GM12878 (cell line): ENCODE measurements at regions not wholly inside any gene's neighbourhood (a gene's known extent, or its start where the extent isn't known, plus 50 kb on each side); places are given as distances from the start of the nearest gene placed in this dataset.

Experiments
- ATAC-seq: fragments of 200-7000 bp; cut with Tn5 transposase; 3 replicates; pipeline ENCODE4 v1.9.1; 2020; ENCODE audit warnings: mild to moderate bottlenecking, moderate library complexity
- BruUV-seq: library from RNA; stranded (reverse); fragments of 400-500 nt; replicated peaks from 2 replicates; lab custom pipeline; 2021; lab: Mats Ljungman, UMichigan
- CTCF ChIA-PET: fragments of 300-600 bp; sonication (Branson Sonifier 250); formaldehyde crosslinking; extraction: SDS; loops from one replicate; lab custom pipeline; 2021; ENCODE audit warnings: inconsistent platforms; lab: Yijun Ruan, JAX
- POLR2A ChIA-PET: fragments of 350-600 bp; formaldehyde crosslinking; extraction: SDS; loops from one replicate; lab custom pipeline; 2021; ENCODE audit warnings: inconsistent platforms; lab: Charles Lee
- RAD21 ChIA-PET: fragments of 300-600 bp; sonication (Branson Sonifier 250); formaldehyde crosslinking; loops from one replicate; lab custom pipeline; 2023; ENCODE audit warnings: antibody characterized with exemption; ENCODE audit not compliant: unreplicated experiment; lab: Charles Lee
- SMC1A ChIA-PET: fragments of 300-600 bp; sonication (Branson Sonifier 250); formaldehyde crosslinking; loops from one replicate; lab custom pipeline; 2023; ENCODE audit not compliant: unreplicated experiment, uncharacterized antibody; lab: Charles Lee
- DNase-seq: peaks from one replicate; pipeline ENCODE4 v3.0.0-alpha.2; 2011; ENCODE audit warnings: low read depth, low spot score
- FAIRE-seq: peaks from 3 replicates; lab custom pipeline; 2011; peaks lifted over from hg19 to GRCh38; lab: Jason Lieb, UNC
- H2AFZ ChIP-seq: 2 replicates; pipeline ENCODE4 v1.6.0; 2011; ENCODE audit warnings: low read depth, low read length, control low read depth; ENCODE audit not compliant: control insufficient read depth
- H3K27ac ChIP-seq: 2 replicates; pipeline ENCODE4 v1.5.1; 2011; ENCODE audit warnings: control low read depth; ENCODE audit not compliant: control insufficient read depth, insufficient read depth
- H3K27me3 ChIP-seq, 2 experiments: replicated peaks in 1 of 2; 2 replicates each; pipeline versions ENCODE4 v1.6.0 to v1.6.1; 2011; ENCODE audit warnings: low read length in 1 of 2; ENCODE audit not compliant: control insufficient read depth in 2 of 2, insufficient read depth in 2 of 2
- H3K36me3 ChIP-seq, 2 experiments: 2 replicates each; pipeline ENCODE4 v1.5.1; 2011; ENCODE audit warnings: low read length in 1 of 2; ENCODE audit not compliant: control insufficient read depth in 2 of 2, insufficient read depth in 2 of 2
- H3K4me1 ChIP-seq: 2 replicates; pipeline ENCODE4 v1.6.1; 2011; ENCODE audit warnings: mild to moderate bottlenecking, low read length, moderate library complexity, mixed read lengths; ENCODE audit not compliant: control insufficient read depth, insufficient read depth
- H3K4me2 ChIP-seq: 2 replicates; pipeline ENCODE4 v1.6.0; 2011; ENCODE audit warnings: control low read depth; ENCODE audit not compliant: control insufficient read depth, insufficient read depth
- H3K4me3 ChIP-seq: fragments of 200-600 bp; sonication (generic); 2 replicates; pipeline ENCODE4 v1.5.1; 2016
- H3K79me2 ChIP-seq: 2 replicates; pipeline ENCODE4 v1.6.0; 2011; ENCODE audit warnings: low read length; ENCODE audit not compliant: control insufficient read depth, insufficient read depth
- H3K9ac ChIP-seq: 2 replicates; pipeline ENCODE4 v1.8.0; 2011; ENCODE audit warnings: low read length, control low read depth, mixed read lengths; ENCODE audit not compliant: control insufficient read depth, insufficient read depth
- H3K9me3 ChIP-seq: replicated peaks from 3 replicates; pipeline ENCODE4 v1.5.1; 2011; ENCODE audit warnings: mild to moderate bottlenecking, low read length; ENCODE audit not compliant: control insufficient read depth, insufficient read depth
- H4K20me1 ChIP-seq: 2 replicates; pipeline ENCODE4 v1.6.0; 2011; ENCODE audit not compliant: control insufficient read depth, insufficient read depth
- CBX5 ChIP-seq: sonication (generic); IDR thresholded peaks from 2 replicates; pipeline ENCODE4 v1.6.1; 2016; ENCODE audit warnings: low read depth, moderate library complexity, mild to moderate bottlenecking, inconsistent platforms
- ETV6 ChIP-seq, 2 experiments: fragments of 450-650 bp in 1 of 2; IDR thresholded peaks in 1 of 2; conservative IDR thresholded peaks in 1 of 2; 2 replicates each; pipeline ENCODE4 v1.6.1; 2014; ENCODE audit warnings: antibody characterized with exemption in 1 of 2, borderline replicate concordance in 1 of 2, low read depth in 1 of 2, mild to moderate bottlenecking in 1 of 2, moderate library complexity in 1 of 2
- HDAC2 ChIP-seq: fragments of 200-600 bp; sonication (generic); IDR thresholded peaks from 2 replicates; pipeline ENCODE4 v1.6.1; 2017
- KLF5 ChIP-seq: fragments of 450-650 bp; IDR thresholded peaks from 2 replicates; pipeline ENCODE4 v1.6.1; 2014; ENCODE audit warnings: mild to moderate bottlenecking; ENCODE audit not compliant: partially characterized antibody
- NFXL1 ChIP-seq: fragments of 450-650 bp; IDR thresholded peaks from 2 replicates; pipeline ENCODE4 v1.6.1; 2017; ENCODE audit warnings: antibody characterized with exemption, mild to moderate bottlenecking, borderline replicate concordance
- NR2C1 ChIP-seq: fragments of 450-650 bp; IDR thresholded peaks from 2 replicates; pipeline ENCODE4 v1.6.1; 2017; ENCODE audit warnings: antibody characterized with exemption, mild to moderate bottlenecking, moderate library complexity
- NR2F1 ChIP-seq: fragments of 450-650 bp; conservative IDR thresholded peaks from 2 replicates; pipeline ENCODE4 v1.6.1; 2017; ENCODE audit warnings: mild to moderate bottlenecking
- NRF1 ChIP-seq: conservative IDR thresholded peaks from 2 replicates; pipeline ENCODE4 v1.6.1; 2011; ENCODE audit warnings: mild to moderate bottlenecking, low read depth, low read length, improper control_type of control experiment
- POLR2A ChIP-seq: IDR thresholded peaks from 2 replicates; pipeline ENCODE4 v1.6.1; 2011; ENCODE audit warnings: low read depth, mild to moderate bottlenecking, low read length
- STAT3 ChIP-seq: IDR thresholded peaks from 2 replicates; pipeline ENCODE4 v1.6.1; 2011; ENCODE audit warnings: low read depth, low read length, improper control_type of control experiment
- SUZ12 ChIP-seq: fragments of 200-600 bp; sonication (generic); IDR thresholded peaks from one replicate; pipeline ENCODE4 v1.6.1; 2018; ENCODE audit warnings: antibody characterized with exemption, mild to moderate bottlenecking; ENCODE audit not compliant: unreplicated experiment
- ZNF207 ChIP-seq: fragments of 450-650 bp; IDR thresholded peaks from 2 replicates; pipeline ENCODE4 v1.6.1; 2014; ENCODE audit warnings: antibody characterized with exemption, mild to moderate bottlenecking, borderline replicate concordance
- ZSCAN29 ChIP-seq: fragments of 450-650 bp; IDR thresholded peaks from 2 replicates; pipeline ENCODE4 v1.6.1; 2017; ENCODE audit warnings: mild to moderate bottlenecking, moderate library complexity
- WGBS: methylation state at CpG from one replicate; pipeline ENCODE4 v1.1.6; 2016; ENCODE audit warnings: low lambda C conversion rate; ENCODE audit not compliant: insufficient replicate concordance, insufficient coverage; ENCODE audit errors: missing lambda C conversion rate; 5-methylcytosine and 5-hydroxymethylcytosine counted together
- in situ Hi-C: fragments of 300-500 bp; cut with MboI; formaldehyde crosslinking; loops from 9 replicates; pipeline ENCODE4 v1.14.3; 2018; ENCODE audit warnings: mixed read lengths
- intact Hi-C: fragments of 100-400 bp; cut with micrococcal nuclease; formaldehyde crosslinking; loops from one replicate; pipeline ENCODE4 v1.14.2; 2022; ENCODE audit not compliant: unreplicated experiment
- TF ChIP-seq, protein P1 (sequence below): fragments of 450-650 bp; IDR thresholded peaks from 2 replicates; pipeline ENCODE4 v1.6.1; 2017; ENCODE audit warnings: borderline replicate concordance
- TF ChIP-seq, protein P2 (sequence below): fragments of 450-650 bp; IDR thresholded peaks from 2 replicates; pipeline ENCODE4 v1.6.1; 2014; ENCODE audit warnings: mild to moderate bottlenecking
- TF ChIP-seq, protein P3 (sequence below): fragments of 450-650 bp; formaldehyde crosslinking; IDR thresholded peaks from 2 replicates; pipeline ENCODE4 v1.5.0; 2022; ENCODE audit warnings: mild to moderate bottlenecking, missing genetic modification characterization
- TF ChIP-seq, protein P4 (sequence below): fragments of 450-650 bp; IDR thresholded peaks from 2 replicates; pipeline ENCODE4 v1.6.1; 2017; ENCODE audit warnings: antibody characterized with exemption, mild to moderate bottlenecking, moderate library complexity

DNA sequence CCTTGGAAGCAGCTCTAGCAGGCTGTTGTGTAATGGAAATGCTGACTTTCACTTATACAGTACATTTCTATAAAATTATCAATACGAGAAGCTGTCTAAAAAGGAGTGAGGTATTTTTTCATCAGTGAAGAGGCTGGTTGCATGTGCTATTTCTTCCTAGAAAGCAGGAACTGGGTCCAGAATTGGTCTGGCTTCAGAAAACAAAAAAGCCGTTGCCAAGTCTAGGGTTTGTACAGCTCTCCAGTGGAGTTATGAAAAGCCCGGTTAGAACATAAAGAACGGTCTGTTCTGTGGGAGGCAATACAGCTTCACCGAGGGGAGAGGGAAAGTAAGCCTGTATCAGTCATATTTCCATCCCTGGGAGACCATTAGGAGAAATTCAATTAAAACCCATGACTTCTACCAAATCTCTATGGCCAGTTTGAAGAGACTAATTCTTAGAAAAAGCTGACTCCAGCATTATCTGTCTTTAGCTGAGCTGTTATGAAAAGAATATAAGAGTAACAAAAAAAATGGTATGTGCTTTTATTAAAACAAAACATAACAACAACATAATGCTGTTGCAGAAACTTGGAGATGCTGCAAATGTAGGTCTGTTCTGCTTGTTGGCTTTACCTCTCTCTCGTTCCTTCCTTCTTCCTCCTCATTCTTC, 217.0 kb downstream of the CMPK2 start:
- 27% methylated on average over 6 of the region's 6 CpGs for WGBS
- ChIA-PET SMC1A (no interaction called here), CTCF (interaction anchor here (1.0 kb wide), 1 partner anchor 182 kb away, joined by 3 read pairs; no protein-coding TSS in a partner anchor), RAD21 (no interaction called here), POLR2A (no interaction called here)
- DNase-seq (no peak), ATAC-seq (no peak), FAIRE-seq (no peak)
- Histone ChIP-seq H3K27me3 (no peaks in the 10 kb centered on the region), H3K79me2 (no peaks in the 10 kb centered on the region), H2AFZ (no peak overlapping the region), H3K9me3 (no peaks in the 10 kb centered on the region), H3K4me3 (no peak overlapping the region), H3K36me3 (no peaks in the 10 kb centered on the region), H3K27ac (no peak overlapping the region), H4K20me1 (no peaks in the 10 kb centered on the region), H3K4me1 (no peaks in the 10 kb centered on the region), H3K9ac (no peak overlapping the region), H3K4me2 (no peak overlapping the region)
- intact Hi-C loops (no loop called here), in situ Hi-C loops (no loop called here)
- BruUV-seq = no TSS peak
- TF ChIP-seq HDAC2 (no peak), NFXL1 (no peak), ZSCAN29 (no peak), POLR2A (no peak), ETV6 (conservative IDR thresholded peaks at IDR 0.05 in 1 of 2, IDR thresholded peaks at IDR 0.05 in 1 of 2; ENCODE audit: borderline replicate concordance in 1 of 2, low read depth in 1 of 2) (no peak), NR2F1 (no peak), ZNF207 (no peak), STAT3 (no peak), NR2C1 (no peak), NRF1 (no peak), KLF5 (no peak), CBX5 (no peak), SUZ12 (no peak)
- TF ChIP-seq, protein P1, sequence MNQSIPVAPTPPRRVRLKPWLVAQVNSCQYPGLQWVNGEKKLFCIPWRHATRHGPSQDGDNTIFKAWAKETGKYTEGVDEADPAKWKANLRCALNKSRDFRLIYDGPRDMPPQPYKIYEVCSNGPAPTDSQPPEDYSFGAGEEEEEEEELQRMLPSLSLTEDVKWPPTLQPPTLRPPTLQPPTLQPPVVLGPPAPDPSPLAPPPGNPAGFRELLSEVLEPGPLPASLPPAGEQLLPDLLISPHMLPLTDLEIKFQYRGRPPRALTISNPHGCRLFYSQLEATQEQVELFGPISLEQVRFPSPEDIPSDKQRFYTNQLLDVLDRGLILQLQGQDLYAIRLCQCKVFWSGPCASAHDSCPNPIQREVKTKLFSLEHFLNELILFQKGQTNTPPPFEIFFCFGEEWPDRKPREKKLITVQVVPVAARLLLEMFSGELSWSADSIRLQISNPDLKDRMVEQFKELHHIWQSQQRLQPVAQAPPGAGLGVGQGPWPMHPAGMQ = no peak
- TF ChIP-seq, protein P2, sequence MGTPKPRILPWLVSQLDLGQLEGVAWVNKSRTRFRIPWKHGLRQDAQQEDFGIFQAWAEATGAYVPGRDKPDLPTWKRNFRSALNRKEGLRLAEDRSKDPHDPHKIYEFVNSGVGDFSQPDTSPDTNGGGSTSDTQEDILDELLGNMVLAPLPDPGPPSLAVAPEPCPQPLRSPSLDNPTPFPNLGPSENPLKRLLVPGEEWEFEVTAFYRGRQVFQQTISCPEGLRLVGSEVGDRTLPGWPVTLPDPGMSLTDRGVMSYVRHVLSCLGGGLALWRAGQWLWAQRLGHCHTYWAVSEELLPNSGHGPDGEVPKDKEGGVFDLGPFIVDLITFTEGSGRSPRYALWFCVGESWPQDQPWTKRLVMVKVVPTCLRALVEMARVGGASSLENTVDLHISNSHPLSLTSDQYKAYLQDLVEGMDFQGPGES = no peak
- TF ChIP-seq, protein P3, sequence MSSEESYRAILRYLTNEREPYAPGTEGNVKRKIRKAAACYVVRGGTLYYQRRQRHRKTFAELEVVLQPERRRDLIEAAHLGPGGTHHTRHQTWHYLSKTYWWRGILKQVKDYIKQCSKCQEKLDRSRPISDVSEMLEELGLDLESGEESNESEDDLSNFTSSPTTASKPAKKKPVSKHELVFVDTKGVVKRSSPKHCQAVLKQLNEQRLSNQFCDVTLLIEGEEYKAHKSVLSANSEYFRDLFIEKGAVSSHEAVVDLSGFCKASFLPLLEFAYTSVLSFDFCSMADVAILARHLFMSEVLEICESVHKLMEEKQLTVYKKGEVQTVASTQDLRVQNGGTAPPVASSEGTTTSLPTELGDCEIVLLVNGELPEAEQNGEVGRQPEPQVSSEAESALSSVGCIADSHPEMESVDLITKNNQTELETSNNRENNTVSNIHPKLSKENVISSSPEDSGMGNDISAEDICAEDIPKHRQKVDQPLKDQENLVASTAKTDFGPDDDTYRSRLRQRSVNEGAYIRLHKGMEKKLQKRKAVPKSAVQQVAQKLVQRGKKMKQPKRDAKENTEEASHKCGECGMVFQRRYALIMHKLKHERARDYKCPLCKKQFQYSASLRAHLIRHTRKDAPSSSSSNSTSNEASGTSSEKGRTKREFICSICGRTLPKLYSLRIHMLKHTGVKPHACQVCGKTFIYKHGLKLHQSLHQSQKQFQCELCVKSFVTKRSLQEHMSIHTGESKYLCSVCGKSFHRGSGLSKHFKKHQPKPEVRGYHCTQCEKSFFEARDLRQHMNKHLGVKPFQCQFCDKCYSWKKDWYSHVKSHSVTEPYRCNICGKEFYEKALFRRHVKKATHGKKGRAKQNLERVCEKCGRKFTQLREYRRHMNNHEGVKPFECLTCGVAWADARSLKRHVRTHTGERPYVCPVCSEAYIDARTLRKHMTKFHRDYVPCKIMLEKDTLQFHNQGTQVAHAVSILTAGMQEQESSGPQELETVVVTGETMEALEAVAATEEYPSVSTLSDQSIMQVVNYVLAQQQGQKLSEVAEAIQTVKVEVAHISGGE (CRISPR knock-in tag) = no peak
- TF ChIP-seq, protein P4, sequence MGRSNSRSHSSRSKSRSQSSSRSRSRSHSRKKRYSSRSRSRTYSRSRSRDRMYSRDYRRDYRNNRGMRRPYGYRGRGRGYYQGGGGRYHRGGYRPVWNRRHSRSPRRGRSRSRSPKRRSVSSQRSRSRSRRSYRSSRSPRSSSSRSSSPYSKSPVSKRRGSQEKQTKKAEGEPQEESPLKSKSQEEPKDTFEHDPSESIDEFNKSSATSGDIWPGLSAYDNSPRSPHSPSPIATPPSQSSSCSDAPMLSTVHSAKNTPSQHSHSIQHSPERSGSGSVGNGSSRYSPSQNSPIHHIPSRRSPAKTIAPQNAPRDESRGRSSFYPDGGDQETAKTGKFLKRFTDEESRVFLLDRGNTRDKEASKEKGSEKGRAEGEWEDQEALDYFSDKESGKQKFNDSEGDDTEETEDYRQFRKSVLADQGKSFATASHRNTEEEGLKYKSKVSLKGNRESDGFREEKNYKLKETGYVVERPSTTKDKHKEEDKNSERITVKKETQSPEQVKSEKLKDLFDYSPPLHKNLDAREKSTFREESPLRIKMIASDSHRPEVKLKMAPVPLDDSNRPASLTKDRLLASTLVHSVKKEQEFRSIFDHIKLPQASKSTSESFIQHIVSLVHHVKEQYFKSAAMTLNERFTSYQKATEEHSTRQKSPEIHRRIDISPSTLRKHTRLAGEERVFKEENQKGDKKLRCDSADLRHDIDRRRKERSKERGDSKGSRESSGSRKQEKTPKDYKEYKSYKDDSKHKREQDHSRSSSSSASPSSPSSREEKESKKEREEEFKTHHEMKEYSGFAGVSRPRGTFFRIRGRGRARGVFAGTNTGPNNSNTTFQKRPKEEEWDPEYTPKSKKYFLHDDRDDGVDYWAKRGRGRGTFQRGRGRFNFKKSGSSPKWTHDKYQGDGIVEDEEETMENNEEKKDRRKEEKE = no peak
